BE2C (cell line): ENCODE measurements at regions not wholly inside any gene's neighbourhood (a gene's known extent, or its start where the extent isn't known, plus 50 kb on each side); places are given as distances from the start of the nearest gene placed in this dataset.

Source experiments
- DNase-seq: peaks from one replicate; pipeline ENCODE4 v3.0.0-alpha.2; 2020
- H3K27me3 ChIP-seq: fragments of 250-450 bp; sonication (Bioruptor Pico); 2 replicates; pipeline ENCODE4 v1.5.1; 2020; ENCODE audit warnings: mild to moderate bottlenecking
- H3K36me3 ChIP-seq: fragments of 250-450 bp; sonication (Bioruptor Pico); 2 replicates; pipeline ENCODE4 v1.5.1; 2020; ENCODE audit warnings: mild to moderate bottlenecking
- H3K4me1 ChIP-seq: fragments of 250-450 bp; sonication (Bioruptor Pico); 2 replicates; pipeline ENCODE4 v1.5.1; 2020
- H3K4me3 ChIP-seq: 2 replicates; pipeline ENCODE4 v1.5.1; 2011; ENCODE audit warnings: low read depth, low read length
- H3K9me3 ChIP-seq: fragments of 250-450 bp; sonication (Bioruptor Pico); 2 replicates; pipeline ENCODE4 v1.5.1; 2020
- TF ChIP-seq, protein P1 (sequence below): IDR thresholded peaks from 2 replicates; pipeline ENCODE4 v1.5.1; 2012; ENCODE audit warnings: mild to moderate bottlenecking, low read depth, low read length

DNA sequence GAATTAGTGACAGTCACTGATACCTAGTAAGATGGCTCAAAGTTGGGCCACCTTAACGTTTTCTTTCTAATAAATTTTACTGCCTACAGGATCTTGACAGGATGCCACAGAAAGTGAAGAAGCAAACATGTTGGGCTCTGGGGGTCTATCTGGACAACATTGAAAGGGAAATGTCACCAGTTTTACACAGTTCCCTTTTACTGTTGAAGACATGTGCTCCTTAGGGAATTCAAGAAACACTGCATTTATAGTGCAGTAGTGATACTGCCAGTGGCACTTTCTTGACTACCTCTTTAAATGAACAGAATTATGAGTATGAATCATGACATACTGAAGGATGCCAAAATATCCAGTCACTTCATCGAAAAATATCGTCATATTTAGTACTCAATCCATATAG is 269.3 kb upstream of the SYT10 start:
- H3K4me3 ChIP-seq: no peak overlapping the region
- no peaks in the 10 kb centered on the region for H3K9me3 ChIP-seq
- no peaks in the 10 kb centered on the region for H3K4me1 ChIP-seq
- DNase-seq: no peak
- TF ChIP-seq, protein P1, sequence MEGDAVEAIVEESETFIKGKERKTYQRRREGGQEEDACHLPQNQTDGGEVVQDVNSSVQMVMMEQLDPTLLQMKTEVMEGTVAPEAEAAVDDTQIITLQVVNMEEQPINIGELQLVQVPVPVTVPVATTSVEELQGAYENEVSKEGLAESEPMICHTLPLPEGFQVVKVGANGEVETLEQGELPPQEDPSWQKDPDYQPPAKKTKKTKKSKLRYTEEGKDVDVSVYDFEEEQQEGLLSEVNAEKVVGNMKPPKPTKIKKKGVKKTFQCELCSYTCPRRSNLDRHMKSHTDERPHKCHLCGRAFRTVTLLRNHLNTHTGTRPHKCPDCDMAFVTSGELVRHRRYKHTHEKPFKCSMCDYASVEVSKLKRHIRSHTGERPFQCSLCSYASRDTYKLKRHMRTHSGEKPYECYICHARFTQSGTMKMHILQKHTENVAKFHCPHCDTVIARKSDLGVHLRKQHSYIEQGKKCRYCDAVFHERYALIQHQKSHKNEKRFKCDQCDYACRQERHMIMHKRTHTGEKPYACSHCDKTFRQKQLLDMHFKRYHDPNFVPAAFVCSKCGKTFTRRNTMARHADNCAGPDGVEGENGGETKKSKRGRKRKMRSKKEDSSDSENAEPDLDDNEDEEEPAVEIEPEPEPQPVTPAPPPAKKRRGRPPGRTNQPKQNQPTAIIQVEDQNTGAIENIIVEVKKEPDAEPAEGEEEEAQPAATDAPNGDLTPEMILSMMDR: no peak
- no peaks in the 10 kb centered on the region for H3K27me3 ChIP-seq
- H3K36me3 ChIP-seq: no peaks in the 10 kb centered on the region

DNA sequence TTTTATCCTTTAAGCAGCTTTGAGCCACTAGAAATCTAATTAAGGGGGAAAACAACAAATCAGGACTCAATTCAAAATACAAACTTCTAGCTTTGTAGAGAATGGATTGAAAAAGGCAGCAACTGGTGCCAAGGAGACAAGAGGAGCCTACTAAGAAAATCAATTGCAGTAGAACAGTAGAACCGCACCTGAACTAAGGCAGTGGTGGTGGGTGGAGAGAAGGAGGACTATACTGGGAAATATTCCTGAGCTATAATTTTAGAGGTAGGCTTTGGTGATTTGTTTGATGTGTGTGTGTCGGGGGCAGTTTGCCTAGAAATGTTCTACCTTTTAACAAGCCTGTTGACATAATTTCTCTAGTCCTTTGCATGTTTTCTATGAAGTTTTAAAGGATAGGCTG is 270.9 kb upstream of the SYT10 start:
- Histone ChIP-seq H3K27me3 (no peaks in the 10 kb centered on the region), H3K4me3 (no peak overlapping the region), H3K36me3 (no peaks in the 10 kb centered on the region), H3K4me1 (no peaks in the 10 kb centered on the region), H3K9me3 (no peaks in the 10 kb centered on the region)
- DNase-seq: no peak
- TF ChIP-seq, protein P1: no peak

DNA sequence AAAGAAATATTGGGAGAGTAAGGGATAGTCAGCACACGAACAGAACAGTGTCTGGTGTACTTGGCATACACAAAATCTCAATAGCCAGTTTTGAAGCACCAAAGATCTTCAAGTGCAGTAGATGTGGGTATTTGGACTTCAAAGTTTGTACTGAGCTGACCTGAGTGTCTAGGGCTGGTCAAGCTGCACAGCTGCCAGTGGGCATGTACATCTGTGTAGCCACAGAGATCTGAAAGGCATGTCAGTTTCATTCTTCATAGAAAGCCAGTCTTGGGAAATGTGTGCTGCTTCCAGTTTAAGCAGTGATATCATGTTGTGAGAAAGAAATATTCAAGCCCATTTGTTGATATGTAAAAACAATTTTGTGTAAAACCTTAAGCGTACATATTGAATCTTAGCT is 279.0 kb upstream of the SYT10 start:
- Histone ChIP-seq H3K9me3 (no peaks in the 10 kb centered on the region), H3K27me3 (no peaks in the 10 kb centered on the region), H3K36me3 (no peaks in the 10 kb centered on the region), H3K4me3 (no peak overlapping the region), H3K4me1 (no peaks in the 10 kb centered on the region)
- TF ChIP-seq, protein P1: no peak
- no peak for DNase-seq

DNA sequence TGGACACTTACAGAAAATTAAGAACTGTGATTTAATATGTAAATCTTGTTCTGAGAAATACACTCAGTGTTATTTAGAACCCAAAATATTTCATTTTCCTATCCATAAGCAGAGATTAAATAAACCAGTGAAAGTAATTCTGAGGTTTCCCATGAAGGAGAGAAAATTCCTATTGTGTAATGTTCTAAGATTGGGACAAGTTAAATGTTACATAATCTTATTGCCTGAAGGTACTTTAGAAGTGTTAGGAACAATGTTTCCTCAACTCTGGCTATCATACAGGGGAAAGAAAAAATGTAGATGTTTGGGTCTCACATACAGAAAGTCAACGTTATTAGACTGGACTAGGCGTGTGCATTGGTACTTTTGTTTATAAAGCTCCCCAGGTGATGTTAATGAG is 281.9 kb upstream of the SYT10 start:
- Histone ChIP-seq H3K27me3 (no peaks in the 10 kb centered on the region), H3K4me1 (no peaks in the 10 kb centered on the region), H3K36me3 (no peaks in the 10 kb centered on the region), H3K4me3 (no peak overlapping the region), H3K9me3 (no peaks in the 10 kb centered on the region)
- no peak for DNase-seq
- TF ChIP-seq, protein P1: no peak

DNA sequence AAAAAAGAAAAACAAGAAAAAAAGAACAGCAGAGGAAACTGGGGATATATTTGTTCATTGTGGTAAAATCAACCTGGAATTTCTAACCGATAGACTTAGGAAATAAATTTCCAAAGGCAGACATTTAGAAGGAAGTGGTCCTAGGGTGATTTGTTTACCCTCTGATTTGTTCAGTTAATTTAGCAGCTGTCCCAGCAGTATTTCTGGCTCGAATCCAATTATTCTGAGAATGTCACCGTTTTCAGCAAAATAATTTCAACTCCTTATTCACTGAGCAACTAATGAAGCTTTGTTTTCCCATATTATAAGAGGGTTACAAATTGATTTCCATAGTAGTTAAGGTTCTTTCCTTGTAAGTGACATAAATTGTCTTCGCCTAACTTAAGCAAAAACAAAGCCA is 285.2 kb upstream of the SYT10 start:
- Histone ChIP-seq H3K4me1 (no peaks in the 10 kb centered on the region), H3K36me3 (no peaks in the 10 kb centered on the region), H3K9me3 (no peaks in the 10 kb centered on the region), H3K4me3 (no peak overlapping the region), H3K27me3 (no peaks in the 10 kb centered on the region)
- DNase-seq: no peak
- TF ChIP-seq, protein P1: no peak

DNA sequence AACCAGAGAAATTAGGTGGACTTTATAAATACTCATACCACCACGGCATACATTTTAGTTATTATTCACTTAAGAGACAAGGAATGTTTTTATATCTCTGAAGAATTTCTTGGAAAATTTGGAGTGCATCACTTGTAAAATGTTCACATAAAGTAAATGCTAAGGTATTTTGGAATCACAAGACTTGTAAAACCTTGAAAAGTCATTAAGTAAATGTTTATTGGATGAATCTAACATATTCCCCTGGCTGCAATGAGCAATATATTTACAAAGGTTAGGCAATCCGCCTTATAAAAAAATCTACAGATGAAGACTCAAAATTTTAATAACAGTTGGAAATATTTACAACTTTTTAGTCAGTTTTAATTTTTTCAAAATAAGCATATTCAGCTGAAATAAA is 287.4 kb upstream of the ALG10 start:
- no peak for DNase-seq
- TF ChIP-seq, protein P1: no peak
- no peaks in the 10 kb centered on the region for H3K4me1 ChIP-seq
- H3K36me3 ChIP-seq: no peaks in the 10 kb centered on the region
- no peaks in the 10 kb centered on the region for H3K9me3 ChIP-seq
- H3K27me3 ChIP-seq: no peaks in the 10 kb centered on the region
- no peak overlapping the region for H3K4me3 ChIP-seq
